Liver (tissue), 8 donors: ENCODE measurements at regions not wholly inside any gene's neighbourhood (a gene's known extent, or its start where the extent isn't known, plus 50 kb on each side); places are given as distances from the start of the nearest gene placed in this dataset.

Experiments
- DNase-seq: peaks from one replicate; pipeline ENCODE4 v3.0.0-alpha.2; 2017; ENCODE audit warnings: low spot score
- H3K27ac ChIP-seq, 2 donors: one replicate each; pipeline ENCODE4 v1.7.0; 2013; ENCODE audit warnings: inconsistent platforms in 2 of 2, low read length in 2 of 2, control low read depth in 1 of 2, low read depth in 1 of 2, mild to moderate bottlenecking in 1 of 2
- H3K27me3 ChIP-seq, 4 donors: one replicate each; pipeline versions ENCODE4 v1.6.1 to v1.7.0; 2013; ENCODE audit warnings: low read length in 3 of 4, inconsistent platforms in 1 of 4, mild to moderate bottlenecking in 1 of 4, moderate library complexity in 1 of 4; ENCODE audit not compliant: control insufficient read depth in 4 of 4, insufficient read depth in 4 of 4
- H3K36me3 ChIP-seq, 4 donors: one replicate each; pipeline versions ENCODE4 v1.6.1 to v1.7.0; 2013; ENCODE audit warnings: low read length in 3 of 4, mild to moderate bottlenecking in 3 of 4, low read depth in 1 of 4, moderate library complexity in 1 of 4; ENCODE audit not compliant: control insufficient read depth in 4 of 4, insufficient read depth in 3 of 4
- H3K4me1 ChIP-seq, 4 donors: one replicate each; pipeline versions ENCODE4 v1.6.1 to v1.7.0; 2013; ENCODE audit warnings: low read length in 3 of 4, mild to moderate bottlenecking in 3 of 4, moderate library complexity in 1 of 4; ENCODE audit not compliant: control insufficient read depth in 4 of 4, insufficient read depth in 4 of 4
- H3K4me3 ChIP-seq, 3 donors: one replicate each; pipeline versions ENCODE4 v1.6.1 to v1.7.0; 2013; ENCODE audit warnings: low read length in 3 of 3, control low read depth in 1 of 3, low read depth in 1 of 3, mild to moderate bottlenecking in 1 of 3
- H3K9ac ChIP-seq, 2 donors: one replicate each; pipeline ENCODE4 v1.7.0; 2013; ENCODE audit warnings: low read length in 2 of 2, mild to moderate bottlenecking in 2 of 2, moderate library complexity in 2 of 2, control low read depth in 1 of 2, low read depth in 1 of 2
- H3K9me3 ChIP-seq, 4 donors: one replicate each; pipeline versions ENCODE4 v1.6.1 to v1.7.0; 2013; ENCODE audit warnings: low read length in 3 of 4; ENCODE audit not compliant: control insufficient read depth in 4 of 4
- ATF3 ChIP-seq: IDR thresholded peaks from 2 replicates; pipeline ENCODE4 v1.6.1; 2016; ENCODE audit warnings: antibody characterized with exemption
- CTCF ChIP-seq: fragments of 150-350 bp; IDR thresholded peaks from 2 replicates; pipeline ENCODE4 v1.5.1; 2017; ENCODE audit warnings: improper control_type of control experiment, low read depth, low read length; ENCODE audit not compliant: missing input control
- EGR1 ChIP-seq, 2 donors: IDR thresholded peaks; 2 replicates each; pipeline ENCODE4 v1.6.1; 2016 to 2018; ENCODE audit warnings: antibody characterized with exemption in 2 of 2, low read depth in 2 of 2
- FOXA1 ChIP-seq: IDR thresholded peaks from 2 replicates; pipeline ENCODE4 v1.6.1; 2016; ENCODE audit warnings: antibody characterized with exemption
- GABPA ChIP-seq, 2 donors: IDR thresholded peaks in 1 of 2; conservative IDR thresholded peaks in 1 of 2; 2 replicates each; pipeline ENCODE4 v1.6.1; 2016; ENCODE audit warnings: antibody characterized with exemption in 2 of 2, mild to moderate bottlenecking in 1 of 2, moderate library complexity in 1 of 2
- HNF4G ChIP-seq: IDR thresholded peaks from 2 replicates; pipeline ENCODE4 v1.6.1; 2016; ENCODE audit warnings: antibody characterized with exemption
- JUND ChIP-seq, 2 donors: IDR thresholded peaks; 2 replicates each; pipeline ENCODE4 v1.6.1; 2016; ENCODE audit warnings: antibody characterized with exemption in 2 of 2
- MAX ChIP-seq: IDR thresholded peaks from 2 replicates; pipeline ENCODE4 v1.6.1; 2016; ENCODE audit warnings: antibody characterized with exemption
- NR2F2 ChIP-seq: IDR thresholded peaks from 2 replicates; pipeline ENCODE4 v1.6.1; 2016; ENCODE audit warnings: antibody characterized with exemption
- RAD21 ChIP-seq, 2 donors: IDR thresholded peaks; 2 replicates each; pipeline ENCODE4 v1.6.1; 2016; ENCODE audit warnings: antibody characterized with exemption in 2 of 2, mild to moderate bottlenecking in 2 of 2
- REST ChIP-seq: IDR thresholded peaks from 2 replicates; pipeline ENCODE4 v1.6.1; 2016; ENCODE audit warnings: antibody characterized with exemption, mild to moderate bottlenecking
- RXRA ChIP-seq, 2 donors: IDR thresholded peaks; 2 replicates each; pipeline ENCODE4 v1.6.1; 2017 to 2018; ENCODE audit warnings: antibody characterized with exemption in 2 of 2, mild to moderate bottlenecking in 1 of 2
- SP1 ChIP-seq: IDR thresholded peaks from 2 replicates; pipeline ENCODE4 v1.6.1; 2018; ENCODE audit warnings: antibody characterized with exemption, mild to moderate bottlenecking
- TAF1 ChIP-seq: conservative IDR thresholded peaks from 2 replicates; pipeline ENCODE4 v1.6.1; 2016; ENCODE audit warnings: antibody characterized with exemption, mild to moderate bottlenecking
- YY1 ChIP-seq: IDR thresholded peaks from 2 replicates; pipeline ENCODE4 v1.6.1; 2016; ENCODE audit warnings: antibody characterized with exemption, mild to moderate bottlenecking
- ZBTB33 ChIP-seq: IDR thresholded peaks from 2 replicates; pipeline ENCODE4 v1.6.1; 2016; ENCODE audit warnings: antibody characterized with exemption
- WGBS: extraction: QIAGEN DNeasy Blood & Tissue Kit; methylation state at CpG from one replicate; pipeline ENCODE4 v1.1.7; 2013; 5-methylcytosine and 5-hydroxymethylcytosine counted together
- donor health status: healthy.
- donor health status: healthy.
- donor health status: healthy.
- donor health status: healthy.
- donor health status: healthy.

- TF ChIP-seq TAF1 (no peak), JUND (IDR thresholded peaks at IDR 0.05) (no peak), ZBTB33 (no peak), FOXA1 (no peak)
- Histone ChIP-seq H3K27me3 (no peaks in the 10 kb centered on the region), H3K27ac (no peak overlapping the region), H3K4me1 (no peaks in the 10 kb centered on the region), H3K9me3 (no peaks in the 10 kb centered on the region), H3K36me3 (no peaks in the 10 kb centered on the region), H3K9ac (no peak overlapping the region), H3K4me3 (no peak overlapping the region)
- no peak for DNase-seq
- 32% methylated on average over 2 of the region's 2 CpGs for WGBS
Observed at GRCh38 chr1:209249280-209249670, 334.2 kb upstream of the CAMK1G start.

GRCh38 chr1:209249785-209250440 lies 333.6 kb upstream of the CAMK1G start:
- H3K27me3 ChIP-seq: no peaks in the 10 kb centered on the region
- H3K27ac ChIP-seq: no peak overlapping the region
- H3K4me1 ChIP-seq: no peaks in the 10 kb centered on the region
- TF ChIP-seq MAX (no peak), YY1 (no peak), TAF1 (no peak), HNF4G (no peak), GABPA (IDR thresholded peaks at IDR 0.05 in 1 of 2, conservative IDR thresholded peaks at IDR 0.05 in 1 of 2) (no peak), ZBTB33 (no peak)
- H3K4me3 ChIP-seq: no peak overlapping the region
- no peak overlapping the region for H3K9ac ChIP-seq
- DNase-seq: no peak
- H3K36me3 ChIP-seq: no peaks in the 10 kb centered on the region
- 57% methylated on average over 8 of the region's 8 CpGs for WGBS
- no peaks in the 10 kb centered on the region for H3K9me3 ChIP-seq

- H3K9me3 ChIP-seq: no peaks in the 10 kb centered on the region
- H3K27ac ChIP-seq: no peak overlapping the region
- 80% methylated on average over 4 of the region's 4 CpGs for WGBS
- DNase-seq: no peak
- H3K27me3 ChIP-seq: no peaks in the 10 kb centered on the region
- no peaks in the 10 kb centered on the region for H3K4me1 ChIP-seq
- no peaks in the 10 kb centered on the region for H3K36me3 ChIP-seq
- H3K9ac ChIP-seq: no peak overlapping the region
- no peak overlapping the region for H3K4me3 ChIP-seq
- no peak for TF ChIP-seq NR2F2
- TF ChIP-seq GABPA (IDR thresholded peaks at IDR 0.05 in 1 of 2, conservative IDR thresholded peaks at IDR 0.05 in 1 of 2): no peak
- TF ChIP-seq RXRA (IDR thresholded peaks at IDR 0.05): no peak
- TF ChIP-seq ATF3: no peak
- TF ChIP-seq FOXA1: no peak
- TF ChIP-seq SP1: no peak
- no peak for TF ChIP-seq EGR1 (IDR thresholded peaks at IDR 0.05; ENCODE audit: low read depth in 2 of 2)
- no peak for TF ChIP-seq YY1
- no peak for TF ChIP-seq RAD21 (IDR thresholded peaks at IDR 0.05)
- no peak for TF ChIP-seq REST
- no peak for TF ChIP-seq CTCF
- no peak for TF ChIP-seq HNF4G
Observed at GRCh38 chr1:209250861-209251636, 332.5 kb upstream of the CAMK1G start.
